ENCODE measurements at regions not wholly inside any gene's neighbourhood (a gene's known extent, or its start where the extent isn't known, plus 50 kb on each side); places are given as distances from the start of the nearest gene placed in this dataset.

DNA sequence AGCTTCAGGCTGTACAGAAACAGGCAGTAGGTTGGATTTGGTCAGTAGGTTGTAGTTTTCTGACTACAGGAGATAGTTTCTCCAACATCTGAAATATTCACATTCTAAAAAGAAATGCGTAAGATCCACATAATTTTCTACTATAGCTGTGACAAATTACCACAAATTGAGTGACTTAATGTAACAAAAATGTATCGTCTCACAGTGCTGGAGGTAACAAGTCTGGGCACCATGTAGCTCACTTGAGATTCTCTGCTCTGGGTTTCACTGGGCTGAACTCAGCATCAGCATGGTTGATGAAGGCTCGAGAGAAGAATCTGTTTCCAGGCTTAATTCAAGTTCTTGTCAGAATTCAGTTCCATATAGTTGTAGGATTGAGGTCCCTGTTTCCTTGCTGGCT, 350.9 kb upstream of the CCDC179 start:
- TF ChIP-seq EZH2 (IDR thresholded peaks at IDR 0.05; ENCODE audit: low read length) (no peak), CTCF (optimal IDR thresholded peaks at IDR 0.05 in 1 of 3, IDR thresholded peaks at IDR 0.05 in 1 of 3, conservative IDR thresholded peaks at IDR 0.05 in 1 of 3; ENCODE audit: extremely low read depth in 1 of 3, insufficient read depth in 2 of 3, low read length in 3 of 3) (no peak)
